Fibroblast of the conjunctiva (primary cell): ENCODE measurements at regions not wholly inside any gene's neighbourhood (a gene's known extent, or its start where the extent isn't known, plus 50 kb on each side); places are given as distances from the start of the nearest gene placed in this dataset.
A peak's percentile ranks its signal among the peaks of the same experiment; 100 is the strongest.
"Not testable (repeated sequence)": the region's sequence is repeated elsewhere in the genome, so short reads cannot be mapped to it uniquely, and the experiment has no call there.

Source experiments
- DNase-seq: peaks from one replicate; pipeline ENCODE4 v3.0.0-alpha.2; 2010; ENCODE audit warnings: low read depth

DNA sequence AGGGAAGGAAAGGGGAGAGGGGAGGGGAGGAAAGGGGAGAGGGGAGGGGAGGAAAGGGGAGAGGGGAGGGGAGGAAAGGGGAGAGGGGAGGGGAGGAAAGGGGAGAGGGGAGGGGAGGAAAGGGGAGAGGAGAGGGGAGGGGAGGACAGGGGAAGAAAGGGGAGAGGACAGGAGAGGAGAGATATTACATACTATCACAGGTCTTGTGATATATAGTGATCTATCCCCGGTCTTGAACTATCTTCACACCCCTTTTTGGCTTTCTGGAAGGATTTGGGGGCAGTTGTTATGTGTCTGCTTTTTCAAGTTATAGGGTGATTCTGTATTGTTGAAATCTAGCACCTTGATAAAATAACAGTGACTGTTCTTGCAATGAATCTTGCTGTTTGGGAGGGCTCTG is 92.1 kb upstream of the ID2 start:
- DNase-seq, result no peak

DNA sequence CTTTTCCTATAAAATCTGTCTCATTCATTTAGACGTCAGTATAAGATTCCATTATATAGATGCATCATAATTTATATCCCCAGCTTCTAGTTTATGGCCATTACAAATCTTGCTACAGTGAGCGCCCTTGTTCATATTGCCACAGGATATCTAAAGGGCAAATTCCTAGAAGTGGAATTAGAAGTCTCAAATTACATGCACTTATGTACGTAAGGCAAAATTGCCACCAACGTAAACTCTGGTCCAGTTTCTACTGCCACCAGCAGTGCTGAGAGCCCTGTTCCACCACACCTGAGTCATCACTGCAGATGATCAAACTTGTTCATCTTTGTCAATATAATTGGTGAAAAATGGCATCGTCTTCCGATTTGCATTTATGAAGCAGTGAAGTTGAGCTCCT is 90.9 kb upstream of the ID2 start:
- no peak for DNase-seq

- DNase-seq, result no peak
Observed at GRCh38 chr2:8592736-8593135, 89.1 kb upstream of the ID2 start.

DNA sequence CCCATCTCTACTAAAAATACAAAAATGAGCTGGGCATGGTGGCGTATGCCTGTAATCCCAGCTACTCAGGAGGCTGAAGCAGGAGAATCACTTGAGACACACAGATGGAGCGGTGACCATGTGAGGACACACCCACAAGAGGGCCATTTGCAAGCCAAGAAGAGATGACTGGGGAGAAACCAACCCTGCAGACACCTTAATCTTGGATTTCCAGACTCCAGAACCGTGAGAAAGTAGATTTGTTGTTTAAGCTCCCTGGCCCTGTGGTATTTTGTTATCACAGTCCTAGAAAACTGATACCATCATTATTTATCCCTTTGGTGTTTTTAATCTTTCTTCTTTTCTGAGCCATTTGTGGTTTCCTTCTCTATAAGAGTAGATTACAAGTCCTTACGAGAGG is 88.6 kb upstream of the ID2 start:
- DNase-seq, result no peak

DNA sequence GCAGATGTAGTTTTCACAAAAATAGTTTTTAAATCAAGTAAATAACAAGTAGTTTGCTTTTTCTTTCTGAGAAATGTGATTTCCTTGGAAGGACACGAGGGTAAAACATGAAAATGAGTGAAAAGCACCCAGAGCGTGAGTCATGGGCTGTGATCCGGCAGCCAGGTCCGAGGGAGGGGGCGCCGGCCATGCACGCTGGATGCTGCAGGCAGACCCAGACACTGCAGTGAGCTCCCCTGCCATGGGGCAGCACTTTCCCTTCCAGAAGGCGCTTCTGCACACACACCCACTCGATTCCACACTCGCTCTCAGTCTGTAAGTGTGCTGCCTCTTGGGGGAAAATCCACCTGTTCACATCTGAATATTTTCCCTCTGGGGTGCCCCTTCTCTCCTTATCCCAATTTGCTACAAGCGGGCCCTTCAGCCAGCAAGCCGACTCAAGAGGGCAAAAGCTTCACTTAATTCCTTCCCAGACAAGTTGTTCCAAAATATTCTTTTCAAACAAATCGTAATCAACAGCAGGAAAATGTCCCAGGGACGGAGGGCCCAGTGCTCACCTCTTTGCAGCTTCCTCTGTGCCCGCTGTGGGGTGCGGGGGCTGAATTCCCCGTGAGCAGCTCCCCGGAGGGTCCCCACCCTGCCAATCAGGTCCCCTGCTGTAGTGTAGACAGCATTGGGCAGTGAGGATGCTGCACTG is 87.0 kb upstream of the ID2 start:
- DNase-seq, result no peak

DNA sequence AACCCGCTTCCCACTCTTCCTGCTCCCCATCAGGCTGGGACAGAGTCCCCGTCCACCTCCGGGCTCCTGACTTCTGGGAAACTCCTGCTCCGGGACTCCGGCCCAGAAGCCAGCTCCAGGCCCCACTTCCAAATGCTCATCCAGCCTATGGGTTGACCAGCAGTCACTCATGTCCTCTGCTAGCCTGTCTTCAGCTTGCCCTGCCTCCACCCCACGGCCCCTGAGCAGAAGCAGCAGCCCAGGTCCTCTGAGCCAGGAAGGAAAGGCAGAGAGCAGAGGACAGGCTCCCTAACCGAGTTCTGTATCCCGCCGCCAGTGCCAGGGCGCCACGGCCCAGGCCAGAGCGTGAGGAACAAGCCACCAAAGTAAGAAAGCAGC is 86.4 kb upstream of the ID2 start:
- DNase-seq, result no peak

DNA sequence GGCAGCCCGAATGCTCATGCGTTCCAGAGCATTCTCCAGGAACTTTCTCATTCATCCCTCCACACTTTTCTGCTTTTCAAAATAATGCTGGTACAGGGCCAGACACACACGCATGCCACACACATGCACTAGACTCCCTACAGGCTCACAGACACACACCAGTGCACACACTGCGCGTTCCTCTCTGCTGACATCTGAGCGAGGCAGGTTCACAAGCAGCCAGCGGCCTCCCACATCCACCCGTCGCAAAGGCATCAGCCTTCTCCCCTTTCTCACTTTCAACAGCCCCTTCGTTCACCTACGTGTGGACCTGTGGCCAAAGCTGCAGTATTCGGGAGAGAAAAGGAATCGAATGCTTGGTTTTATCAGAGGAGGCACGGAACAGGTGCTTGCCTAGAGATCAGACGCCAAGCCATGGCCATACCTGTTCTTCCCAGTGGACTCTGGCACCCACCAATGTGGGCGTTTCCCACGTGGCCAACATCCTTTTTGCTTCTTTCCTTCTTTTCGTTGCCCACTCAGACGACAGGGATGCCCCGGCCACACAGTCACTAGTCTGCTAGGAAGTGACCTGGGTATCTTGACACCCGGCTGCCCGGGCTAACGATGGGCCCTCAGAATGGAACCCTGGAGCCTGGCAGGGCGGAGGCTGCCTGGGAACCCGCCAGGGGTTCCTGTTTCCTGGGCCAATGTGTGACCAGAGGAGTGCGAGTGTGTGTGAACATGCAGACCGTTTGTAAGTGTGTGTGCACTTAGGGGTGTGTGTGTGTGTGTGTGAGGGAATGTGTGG is 85.8 kb upstream of the ID2 start:
- DNase-seq, result no peak

DNA sequence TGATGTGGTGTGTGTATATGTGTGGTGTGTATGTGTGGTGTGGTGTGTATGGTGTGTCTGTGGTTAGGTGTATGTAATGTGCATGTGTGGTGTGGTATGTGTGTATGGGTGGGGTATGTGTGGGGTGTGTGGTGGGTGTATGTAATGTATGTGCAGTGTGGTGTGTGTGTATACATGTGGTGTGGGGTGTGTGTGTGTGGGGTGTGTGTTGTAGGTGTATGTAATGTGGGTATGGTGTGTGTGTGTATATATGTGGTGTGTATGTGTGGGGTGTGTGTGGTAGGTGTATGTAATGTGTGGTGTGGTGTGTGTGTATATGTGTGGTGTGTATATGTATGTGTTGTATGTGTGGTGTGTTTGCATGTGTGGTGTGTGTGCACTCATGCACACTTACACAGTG is 84.8 kb upstream of the ID2 start:
- DNase-seq, result no peak

DNA sequence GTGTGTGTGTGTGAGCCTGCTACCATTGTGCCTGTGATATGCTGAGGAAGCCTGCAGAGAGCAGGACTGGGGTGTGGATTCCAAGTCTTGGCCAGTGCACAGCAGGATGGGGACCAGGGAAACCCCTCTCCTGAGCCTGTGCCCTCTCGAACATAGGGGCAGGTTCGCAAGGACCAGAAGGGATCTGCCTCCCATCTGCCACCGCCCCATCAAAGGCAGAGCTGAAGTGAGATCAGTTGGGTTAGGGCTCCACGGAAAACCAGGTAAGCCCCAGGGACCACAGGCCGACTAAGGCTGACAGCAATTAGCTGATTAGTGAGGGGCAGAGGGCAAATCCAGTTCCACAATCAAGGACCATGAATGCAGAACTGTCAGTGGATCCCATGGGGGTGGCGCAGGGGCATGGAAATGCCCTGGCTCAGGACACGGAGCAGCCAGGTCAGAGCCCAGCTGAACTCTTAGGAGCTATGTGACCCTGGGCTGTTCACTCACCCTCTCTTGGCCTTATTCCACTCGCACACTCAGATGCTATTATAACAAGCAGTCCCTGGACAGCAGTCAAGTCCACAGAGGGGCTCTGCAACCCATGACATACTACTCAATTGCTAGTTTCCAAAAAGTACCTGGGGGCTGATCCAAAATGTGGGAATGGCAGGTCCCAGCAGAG is 84.2 kb upstream of the ID2 start:
- DNase-seq, result no peak

GRCh38 chr2:8598295-8599165 is 83.3 kb upstream of the ID2 start:
- peak; percentile 88 for DNase-seq

DNA sequence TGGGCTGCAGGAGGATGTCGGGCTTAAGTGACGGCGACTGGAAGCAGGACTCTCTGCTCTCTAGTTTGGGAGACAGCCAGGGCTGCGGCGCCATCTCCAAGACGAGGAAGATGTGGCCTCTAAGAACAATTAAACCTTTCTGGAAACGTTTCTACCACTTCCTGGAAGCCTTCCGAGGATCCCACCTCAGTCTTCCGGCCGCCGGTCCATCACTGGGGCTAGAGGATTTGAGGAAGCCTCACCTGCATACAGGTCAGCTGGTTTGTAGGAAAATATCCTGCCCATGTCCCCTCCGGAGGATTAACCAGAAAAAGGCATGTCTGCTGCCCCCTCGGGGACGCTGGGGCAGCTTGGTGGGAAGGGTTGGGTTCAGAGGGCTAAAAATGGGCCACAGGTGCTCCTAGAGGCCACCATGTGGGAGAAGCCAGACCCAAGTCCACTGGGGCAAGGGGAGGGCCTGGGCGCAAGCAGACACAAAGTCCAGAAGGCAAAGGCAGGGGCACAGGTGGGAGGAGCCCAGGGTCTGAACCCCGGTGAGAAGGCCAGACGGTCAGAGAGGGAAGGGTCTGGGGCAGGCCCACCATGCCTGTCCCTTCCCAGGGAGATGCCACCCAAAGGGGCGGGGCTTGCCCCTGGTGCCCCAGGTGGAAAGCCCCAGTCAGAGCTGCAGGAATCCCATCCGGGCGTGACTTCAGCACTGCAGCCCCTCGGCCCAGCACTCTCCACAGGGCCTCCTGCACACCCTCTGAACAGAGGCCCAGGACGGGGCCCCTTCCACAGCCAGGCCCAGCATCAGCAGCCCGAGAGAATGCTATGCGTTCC is 82.2 kb upstream of the ID2 start:
- DNase-seq, result no peak

DNA sequence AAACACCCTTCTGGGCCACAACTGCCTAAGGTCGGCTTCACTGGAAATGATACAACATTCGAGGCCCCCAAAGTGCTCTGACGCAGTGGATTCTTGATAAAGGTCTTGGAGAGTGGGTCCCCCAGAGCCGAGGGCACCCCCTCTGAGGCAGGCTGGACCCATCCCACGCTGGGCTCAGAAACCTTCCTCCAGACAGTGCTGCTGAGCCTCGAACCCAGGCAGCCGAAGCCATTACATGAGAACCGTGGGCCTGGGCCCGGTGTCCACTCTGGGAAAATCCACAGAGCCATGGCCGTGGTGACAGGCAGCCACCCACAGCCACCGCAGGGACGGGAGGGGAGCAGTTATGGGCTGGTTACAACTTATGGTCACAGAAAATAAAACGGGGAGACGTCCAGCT is 81.4 kb upstream of the ID2 start:
- no peak for DNase-seq

DNA sequence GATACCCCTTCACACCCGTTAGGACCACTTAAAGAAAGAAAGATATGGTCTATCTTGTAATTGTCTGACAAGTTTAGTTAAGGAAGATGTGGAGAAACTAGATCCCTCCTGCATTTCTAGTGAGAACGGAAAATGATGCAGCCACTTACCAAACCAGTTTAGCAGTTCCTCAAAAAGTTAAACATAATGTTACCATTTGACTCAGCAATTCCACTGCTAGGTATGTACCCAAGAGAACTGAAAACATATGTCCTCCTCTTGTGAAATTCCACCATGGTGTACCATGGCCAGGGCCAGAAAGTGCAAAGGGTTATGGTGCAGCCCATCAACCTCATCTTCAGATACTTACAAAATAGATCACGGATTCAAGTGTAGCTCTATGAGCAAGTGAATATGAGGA is 79.0 kb upstream of the ID2 start:
- peak; percentile 44 for DNase-seq

DNA sequence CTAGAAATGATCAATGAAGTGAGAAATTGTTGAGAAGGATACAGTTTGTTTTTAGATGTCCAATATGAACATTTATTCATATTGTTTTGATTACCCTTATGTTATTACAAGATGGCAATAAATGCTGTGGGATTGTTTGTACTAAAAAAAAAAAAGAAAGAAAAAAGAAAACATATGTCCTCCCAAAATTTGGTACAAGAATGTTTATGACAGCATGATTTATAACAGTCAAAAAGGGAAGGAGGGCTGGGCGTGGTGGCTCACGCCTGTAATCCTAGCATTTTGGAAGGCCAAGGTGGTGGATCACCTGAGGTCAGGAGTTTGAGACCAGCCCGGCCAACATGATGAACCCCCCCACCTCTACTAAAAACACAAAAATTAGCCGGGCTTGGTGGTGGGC is 78.5 kb upstream of the ID2 start:
- DNase-seq, result not testable (repeated sequence)

GRCh38 chr2:8604262-8604661 is 77.6 kb upstream of the ID2 start:
- DNase-seq, result no peak

GRCh38 chr2:8605351-8606065 is 76.3 kb upstream of the ID2 start:
- DNase-seq, result no peak

DNA sequence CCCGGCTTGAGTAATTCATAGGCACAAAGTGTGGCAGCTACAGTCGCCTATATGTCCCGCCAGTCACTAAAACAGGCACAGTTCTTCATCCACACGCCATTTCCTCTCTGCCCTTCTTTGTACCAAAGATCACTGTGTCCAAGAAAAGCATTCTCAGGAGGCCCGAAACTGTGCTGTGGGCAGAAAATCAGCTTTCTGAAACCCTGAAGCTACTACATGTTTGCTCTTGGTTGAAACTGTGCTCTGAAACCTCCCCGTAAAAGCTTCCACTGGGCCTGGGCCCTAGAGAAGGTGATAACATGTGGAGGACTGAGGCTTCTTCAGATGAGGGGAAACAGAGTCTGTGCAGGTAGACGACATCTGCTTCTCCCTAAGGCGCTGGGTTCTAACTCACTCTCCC is 75.6 kb upstream of the ID2 start:
- no peak for DNase-seq

DNA sequence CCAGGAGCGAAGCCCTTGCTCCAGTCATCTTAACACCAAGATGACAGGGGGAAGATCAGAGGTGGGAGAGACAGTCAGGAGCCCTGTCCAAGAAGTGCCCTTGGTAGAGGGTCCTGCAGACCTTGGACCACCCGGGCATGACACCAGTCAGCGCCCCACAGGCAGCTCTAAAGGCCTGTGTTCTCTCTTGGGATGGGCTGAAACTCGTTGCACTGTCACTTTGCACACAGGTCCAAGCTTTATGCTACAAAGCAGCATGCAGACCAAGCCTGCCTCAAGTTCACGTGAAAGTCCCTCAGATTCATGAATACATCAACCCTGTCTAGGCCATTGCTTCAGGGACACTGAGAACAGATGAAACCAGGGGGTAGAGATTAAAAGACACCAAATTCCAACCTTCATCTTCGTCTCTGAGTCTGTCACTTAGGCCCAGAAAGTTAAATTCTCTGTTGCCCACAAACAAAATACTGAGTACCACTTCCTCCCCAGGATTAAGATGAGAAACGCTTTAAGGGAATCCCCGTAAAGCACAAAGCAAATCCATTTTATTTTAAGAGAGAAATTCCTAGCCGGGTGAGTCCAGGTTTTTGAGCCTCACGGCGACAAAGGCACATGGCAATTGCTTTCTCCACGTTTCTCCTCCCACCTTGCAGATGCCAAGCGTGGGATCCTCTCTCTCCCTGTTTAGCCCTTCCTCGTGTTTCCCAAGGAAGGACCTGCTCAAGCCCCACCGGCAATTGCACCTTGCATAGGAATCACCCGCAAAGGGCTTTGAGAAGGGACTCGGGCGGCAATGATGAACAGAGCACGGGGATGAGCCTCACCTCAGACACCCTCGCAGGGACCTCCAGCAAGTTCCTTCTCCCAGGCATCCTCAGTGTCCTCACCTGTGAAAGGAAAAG is 75.0 kb upstream of the ID2 start:
- DNase-seq, result no peak

- DNase-seq, result no peak
Observed at GRCh38 chr2:8607606-8608005, 74.2 kb upstream of the ID2 start.
